ENCODE measurements at regions not wholly inside any gene's neighbourhood (a gene's known extent, or its start where the extent isn't known, plus 50 kb on each side); places are given as distances from the start of the nearest gene placed in this dataset.

DNA sequence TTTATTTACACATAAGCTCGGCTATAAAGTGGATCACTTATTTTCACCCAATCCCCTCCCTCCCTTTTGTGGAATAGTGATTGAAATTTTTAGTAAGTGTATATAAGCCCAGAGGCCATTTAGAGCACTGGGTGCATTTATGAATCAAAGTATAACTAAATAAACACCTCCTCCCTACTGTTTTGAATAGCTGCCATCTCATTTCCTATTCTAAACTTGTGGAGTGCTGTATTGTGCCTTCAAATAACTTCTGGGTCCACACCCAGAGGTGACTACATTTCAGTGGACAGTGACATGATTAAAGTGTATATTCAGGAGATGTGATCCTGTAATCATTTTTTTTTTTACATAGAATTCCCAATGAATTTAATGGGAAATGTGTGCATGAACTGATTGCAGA lies 104.9 kb downstream of the TEX13C start:
- Histone ChIP-seq H3K9me3 (no peaks in the 10 kb centered on the region), H3K4me3 (no peak overlapping the region), H3K27me3 (no peaks in the 10 kb centered on the region), H3K4me1 (no peaks in the 10 kb centered on the region), H3K36me3 (no peaks in the 10 kb centered on the region), H3K27ac (no peak overlapping the region)
- no peak for ATAC-seq
- WGBS, 2 donors (ENCODE audit: low coverage in 1 of 2): 33 to 82% methylated on average over 1 of the region's 1 CpG
- TF ChIP-seq, protein P1, sequence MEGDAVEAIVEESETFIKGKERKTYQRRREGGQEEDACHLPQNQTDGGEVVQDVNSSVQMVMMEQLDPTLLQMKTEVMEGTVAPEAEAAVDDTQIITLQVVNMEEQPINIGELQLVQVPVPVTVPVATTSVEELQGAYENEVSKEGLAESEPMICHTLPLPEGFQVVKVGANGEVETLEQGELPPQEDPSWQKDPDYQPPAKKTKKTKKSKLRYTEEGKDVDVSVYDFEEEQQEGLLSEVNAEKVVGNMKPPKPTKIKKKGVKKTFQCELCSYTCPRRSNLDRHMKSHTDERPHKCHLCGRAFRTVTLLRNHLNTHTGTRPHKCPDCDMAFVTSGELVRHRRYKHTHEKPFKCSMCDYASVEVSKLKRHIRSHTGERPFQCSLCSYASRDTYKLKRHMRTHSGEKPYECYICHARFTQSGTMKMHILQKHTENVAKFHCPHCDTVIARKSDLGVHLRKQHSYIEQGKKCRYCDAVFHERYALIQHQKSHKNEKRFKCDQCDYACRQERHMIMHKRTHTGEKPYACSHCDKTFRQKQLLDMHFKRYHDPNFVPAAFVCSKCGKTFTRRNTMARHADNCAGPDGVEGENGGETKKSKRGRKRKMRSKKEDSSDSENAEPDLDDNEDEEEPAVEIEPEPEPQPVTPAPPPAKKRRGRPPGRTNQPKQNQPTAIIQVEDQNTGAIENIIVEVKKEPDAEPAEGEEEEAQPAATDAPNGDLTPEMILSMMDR (IDR thresholded peaks at IDR 0.05): no peak
- no peak for TF ChIP-seq EP300 (IDR thresholded peaks at IDR 0.05)
- TF ChIP-seq POLR2A (IDR thresholded peaks at IDR 0.05): no peak
- TF ChIP-seq POLR2AphosphoS5 (IDR thresholded peaks at IDR 0.05): no peak

GRCh38 chrX:125436855-125437254 lies 117.2 kb downstream of the TEX13C start:
- no peak overlapping the region for H3K4me3 ChIP-seq
- H3K9me3 ChIP-seq: no peaks in the 10 kb centered on the region
- ATAC-seq: no peak
- H3K36me3 ChIP-seq: no peaks in the 10 kb centered on the region
- no peak for TF ChIP-seq POLR2AphosphoS5 (IDR thresholded peaks at IDR 0.05)
- TF ChIP-seq, protein P1 (IDR thresholded peaks at IDR 0.05): peak in 1 of 4 experiments; percentile 16
- no peaks in the 10 kb centered on the region for H3K27me3 ChIP-seq
- no peak overlapping the region for H3K27ac ChIP-seq
- H3K4me1 ChIP-seq: no peaks in the 10 kb centered on the region

GRCh38 chrX:125439194-125439849 lies 119.7 kb downstream of the TEX13C start:
- 80 to 100% methylated on average over 1 of the region's 3 CpGs for WGBS, 2 donors (ENCODE audit: low coverage in 1 of 2)
- Histone ChIP-seq H3K27ac (no peak overlapping the region), H3K27me3 (no peaks in the 10 kb centered on the region), H3K4me3 (no peak overlapping the region), H3K36me3 (no peaks in the 10 kb centered on the region), H3K9me3 (no peaks in the 10 kb centered on the region), H3K4me1 (no peaks in the 10 kb centered on the region)
- TF ChIP-seq EP300 (IDR thresholded peaks at IDR 0.05) (no peak), POLR2A (IDR thresholded peaks at IDR 0.05) (no peak), POLR2AphosphoS5 (IDR thresholded peaks at IDR 0.05) (no peak)
- TF ChIP-seq, protein P1 (IDR thresholded peaks at IDR 0.05): no peak
- no peak for ATAC-seq

- Histone ChIP-seq H3K4me3 (no peak overlapping the region), H3K9me3 (no peaks in the 10 kb centered on the region), H3K36me3 (no peaks in the 10 kb centered on the region), H3K4me1 (no peaks in the 10 kb centered on the region), H3K27ac (no peak overlapping the region), H3K27me3 (no peaks in the 10 kb centered on the region)
- TF ChIP-seq POLR2AphosphoS5 (IDR thresholded peaks at IDR 0.05) (no peak), EP300 (IDR thresholded peaks at IDR 0.05) (no peak), POLR2A (IDR thresholded peaks at IDR 0.05) (no peak)
- TF ChIP-seq, protein P1 (IDR thresholded peaks at IDR 0.05): no peak
- WGBS, 2 donors (ENCODE audit: low coverage in 1 of 2): no CpG with 5 or more reads among the region's 1 CpG
- ATAC-seq: no peak
Observed at GRCh38 chrX:125444659-125445058, 125.0 kb downstream of the TEX13C start.

GRCh38 chrX:125475482-125475881 lies 155.8 kb downstream of the TEX13C start:
- TF ChIP-seq, protein P1 (IDR thresholded peaks at IDR 0.05): no peak
- TF ChIP-seq POLR2AphosphoS5 (IDR thresholded peaks at IDR 0.05) (no peak), POLR2A (IDR thresholded peaks at IDR 0.05) (no peak), EP300 (IDR thresholded peaks at IDR 0.05) (no peak)
- H3K36me3 ChIP-seq: no peaks in the 10 kb centered on the region
- H3K4me3 ChIP-seq: no peak overlapping the region
- no peaks in the 10 kb centered on the region for H3K9me3 ChIP-seq
- no peaks in the 10 kb centered on the region for H3K27me3 ChIP-seq
- ATAC-seq: no peak
- no peaks in the 10 kb centered on the region for H3K4me1 ChIP-seq
- no peak overlapping the region for H3K27ac ChIP-seq

Data from gastroesophageal sphincter (tissue), 4 donors.